Ovary (tissue), 7 donors: ENCODE measurements at regions not wholly inside any gene's neighbourhood (a gene's known extent, or its start where the extent isn't known, plus 50 kb on each side); places are given as distances from the start of the nearest gene placed in this dataset.
A peak's percentile ranks its signal among the peaks of the same experiment; 100 is the strongest.

Source experiments
- DNase-seq, 5 donors: peaks; one replicate each; pipeline ENCODE4 v3.0.0-alpha.2; 2019 to 2020
- H3K27ac ChIP-seq, 2 donors: fragments of 200-600 bp; one replicate each; pipeline versions ENCODE4 v1.5.1 to v1.8.0; 2019 to 2022
- H3K27me3 ChIP-seq: fragments of 200-600 bp; one replicate; pipeline ENCODE4 v1.8.0; 2022
- H3K36me3 ChIP-seq: fragments of 200-600 bp; sonication (generic); one replicate; pipeline ENCODE4 v1.5.1; 2019
- H3K4me1 ChIP-seq: one replicate; pipeline ENCODE4 v1.8.1; 2013; ENCODE audit warnings: mild to moderate bottlenecking, moderate library complexity; ENCODE audit not compliant: insufficient read depth
- H3K4me3 ChIP-seq: fragments of 200-600 bp; sonication (generic); one replicate; pipeline ENCODE4 v1.5.1; 2017
- H3K9me3 ChIP-seq, 2 donors: fragments of 200-600 bp in 1 of 2; sonication (generic) in 1 of 2; one replicate each; pipeline versions ENCODE4 v1.5.1 to v1.8.1; 2013 to 2019; ENCODE audit warnings: mild to moderate bottlenecking in 1 of 2, moderate library complexity in 1 of 2
- EP300 ChIP-seq: sonication (generic); formaldehyde crosslinking; IDR thresholded peaks from one replicate; pipeline ENCODE4 v1.6.1; 2017; ENCODE audit warnings: antibody characterized with exemption
- POLR2A ChIP-seq: fragments of 450-650 bp; IDR thresholded peaks from one replicate; pipeline ENCODE4 v1.6.1; 2017; ENCODE audit warnings: antibody characterized with exemption, mild to moderate bottlenecking, moderate library complexity
- WGBS, 3 donors: extraction: QIAGEN DNeasy Blood & Tissue Kit in 1 of 3; methylation state at CpG; one replicate each; pipeline versions ENCODE4 v1.1.5 to v1.1.7; 2013 to 2017; 5-methylcytosine and 5-hydroxymethylcytosine counted together
- intact Hi-C, 4 donors: fragments of 100-400 bp; cut with DNase I; formaldehyde crosslinking; loops; one replicate each; pipeline versions ENCODE4 v1.11.0 to v1.15.1; 2022 to 2023
- TF ChIP-seq, protein P1 (sequence below), 3 donors: fragments of 450-650 bp in 2 of 3; fragments of 200-600 bp in 1 of 3; IDR thresholded peaks; one replicate each; pipeline versions ENCODE4 v1.5.1 to v1.8.0; 2016 to 2022; ENCODE audit warnings: antibody characterized with exemption in 3 of 3, mild to moderate bottlenecking in 1 of 3
- donor health status: DM: no; HTN: no; CAD: no; lungs with moderate emphysema.
- donor health status: DM: no; HTN: no; CAD: no.
- donor health status: Bipolar disorder and iron deficiency.
- donor health status: DM: no; HTN: no; CAD: no.
- donor health status: DM: yes; HTN: yes; CAD: no.

- WGBS, 3 donors, result 29 to 35% (median 35%) methylated on average over 6 of the region's 6 CpGs
- H3K9me3 ChIP-seq, result no peaks in the 10 kb centered on the region
- DNase-seq, result peak in 1 of 5 donors; percentile 10
- H3K27ac ChIP-seq, result no peak overlapping the region
- intact Hi-C loops, result no loop called here
- no peak overlapping the region for H3K4me3 ChIP-seq
- H3K36me3 ChIP-seq, result no peaks in the 10 kb centered on the region
- H3K27me3 ChIP-seq, result no peaks in the 10 kb centered on the region
- H3K4me1 ChIP-seq, result peaks cover 4% of the 10 kb centered on the region
- TF ChIP-seq, protein P1, sequence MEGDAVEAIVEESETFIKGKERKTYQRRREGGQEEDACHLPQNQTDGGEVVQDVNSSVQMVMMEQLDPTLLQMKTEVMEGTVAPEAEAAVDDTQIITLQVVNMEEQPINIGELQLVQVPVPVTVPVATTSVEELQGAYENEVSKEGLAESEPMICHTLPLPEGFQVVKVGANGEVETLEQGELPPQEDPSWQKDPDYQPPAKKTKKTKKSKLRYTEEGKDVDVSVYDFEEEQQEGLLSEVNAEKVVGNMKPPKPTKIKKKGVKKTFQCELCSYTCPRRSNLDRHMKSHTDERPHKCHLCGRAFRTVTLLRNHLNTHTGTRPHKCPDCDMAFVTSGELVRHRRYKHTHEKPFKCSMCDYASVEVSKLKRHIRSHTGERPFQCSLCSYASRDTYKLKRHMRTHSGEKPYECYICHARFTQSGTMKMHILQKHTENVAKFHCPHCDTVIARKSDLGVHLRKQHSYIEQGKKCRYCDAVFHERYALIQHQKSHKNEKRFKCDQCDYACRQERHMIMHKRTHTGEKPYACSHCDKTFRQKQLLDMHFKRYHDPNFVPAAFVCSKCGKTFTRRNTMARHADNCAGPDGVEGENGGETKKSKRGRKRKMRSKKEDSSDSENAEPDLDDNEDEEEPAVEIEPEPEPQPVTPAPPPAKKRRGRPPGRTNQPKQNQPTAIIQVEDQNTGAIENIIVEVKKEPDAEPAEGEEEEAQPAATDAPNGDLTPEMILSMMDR (IDR thresholded peaks at IDR 0.05), result no peak
- TF ChIP-seq EP300 (no peak), POLR2A (no peak)
Measured at GRCh38 chr10:24147321-24147720, 61.6 kb upstream of the KIAA1217 start.

DNA sequence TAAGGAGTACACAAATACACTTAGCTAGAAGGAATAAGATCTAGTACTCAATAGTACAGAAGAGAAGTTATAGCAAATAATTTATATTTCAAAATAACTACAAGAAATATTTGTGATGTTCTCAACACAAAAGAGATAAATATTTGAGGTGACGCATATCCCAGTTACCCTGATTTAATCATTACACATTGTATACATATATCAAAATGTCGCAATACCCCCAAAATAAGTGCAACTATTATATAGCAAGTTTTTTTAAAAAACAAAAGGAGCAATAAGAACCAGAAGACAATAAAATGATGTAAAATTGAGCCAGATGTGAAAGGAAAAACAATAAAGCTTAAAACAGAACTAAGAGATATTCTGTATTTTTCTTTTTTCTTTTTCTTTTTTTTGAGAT lies 59.3 kb upstream of the KIAA1217 start:
- Histone ChIP-seq H3K4me3 (no peak overlapping the region), H3K27ac (no peak overlapping the region), H3K4me1 (peaks cover 6% of the 10 kb centered on the region), H3K9me3 (no peaks in the 10 kb centered on the region), H3K36me3 (no peaks in the 10 kb centered on the region), H3K27me3 (no peaks in the 10 kb centered on the region)
- TF ChIP-seq EP300 (no peak), POLR2A (no peak)
- TF ChIP-seq, protein P1 (IDR thresholded peaks at IDR 0.05), result no peak
- intact Hi-C loops, result no loop called here
- WGBS, 3 donors, result 94 to 96% (median 95%) methylated on average over 2 of the region's 2 CpGs
- no peak for DNase-seq

DNA sequence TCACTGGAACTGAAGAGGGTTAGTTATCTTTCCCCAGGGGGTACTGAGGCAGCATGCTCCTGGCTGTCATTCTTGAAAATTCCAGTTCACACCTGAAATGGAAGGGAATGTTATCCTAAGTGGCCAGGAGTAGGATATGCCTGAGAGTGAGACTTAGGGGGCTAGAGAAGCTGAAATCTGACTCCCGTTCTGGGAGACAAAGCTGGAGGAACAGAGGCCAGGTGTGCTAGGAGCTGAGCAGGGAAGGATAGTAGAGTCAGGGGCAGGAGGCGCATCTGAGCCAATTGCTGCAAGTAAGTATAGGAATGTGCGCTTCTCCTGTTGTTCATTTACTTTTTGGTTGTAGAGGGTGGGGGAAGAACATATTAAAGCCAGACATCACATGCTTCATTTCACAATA lies 58.1 kb upstream of the KIAA1217 start:
- intact Hi-C loops, result no loop called here
- DNase-seq, result no peak
- H3K27ac ChIP-seq, result no peak overlapping the region
- no peaks in the 10 kb centered on the region for H3K36me3 ChIP-seq
- H3K27me3 ChIP-seq, result no peaks in the 10 kb centered on the region
- H3K9me3 ChIP-seq, result no peaks in the 10 kb centered on the region
- H3K4me1 ChIP-seq, result peaks cover 4% of the 10 kb centered on the region
- TF ChIP-seq POLR2A (no peak), EP300 (no peak)
- TF ChIP-seq, protein P1 (IDR thresholded peaks at IDR 0.05), result no peak
- H3K4me3 ChIP-seq, result no peak overlapping the region
- 88 to 95% (median 94%) methylated on average over 3 of the region's 3 CpGs for WGBS, 3 donors

DNA sequence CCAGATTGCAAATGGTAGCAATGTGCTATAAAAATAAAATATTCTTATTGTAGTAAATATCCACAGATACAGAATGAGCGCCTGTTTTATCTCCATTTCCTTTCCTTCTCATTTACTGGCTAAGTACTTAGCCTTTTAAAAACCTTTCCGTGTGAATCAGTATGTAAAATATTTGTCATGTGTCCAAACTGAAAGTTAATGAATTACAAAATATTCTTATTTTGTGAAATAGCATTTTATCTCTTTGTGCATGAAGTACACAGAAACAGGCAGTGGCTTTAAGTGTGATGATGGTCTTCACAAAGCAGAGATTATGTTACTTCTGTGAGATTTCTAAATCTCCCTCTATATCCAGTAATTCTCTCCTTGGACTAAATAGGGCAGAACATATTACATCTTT lies 56.7 kb upstream of the KIAA1217 start:
- WGBS, 3 donors, result 10 to 17% (median 13%) methylated on average over 2 of the region's 2 CpGs
- H3K27me3 ChIP-seq, result no peaks in the 10 kb centered on the region
- intact Hi-C loops, result no loop called here

More for the DNA sequence above, 56.7 kb upstream of the KIAA1217 start:
- H3K4me3 ChIP-seq, result no peak overlapping the region
- peaks cover 4% of the 10 kb centered on the region for H3K4me1 ChIP-seq
- H3K36me3 ChIP-seq, result no peaks in the 10 kb centered on the region
- TF ChIP-seq POLR2A (no peak), EP300 (no peak)
- TF ChIP-seq, protein P1 (IDR thresholded peaks at IDR 0.05), result no peak
- H3K9me3 ChIP-seq, result no peaks in the 10 kb centered on the region
- H3K27ac ChIP-seq, result no peak overlapping the region
- no peak for DNase-seq
